RWPE1 (cell line): ENCODE measurements at regions not wholly inside any gene's neighbourhood (a gene's known extent, or its start where the extent isn't known, plus 50 kb on each side); places are given as distances from the start of the nearest gene placed in this dataset.

Experiments
- CTCF ChIA-PET: fragments of 350-600 bp; sonication (Branson Sonifier 250); formaldehyde crosslinking; extraction: SDS; loops from one replicate; lab custom pipeline; 2021; lab: Yijun Ruan, JAX
- POLR2A ChIA-PET: fragments of 400-600 bp; formaldehyde crosslinking; extraction: SDS; loops from one replicate; lab custom pipeline; 2020; ENCODE audit warnings: antibody characterized with exemption; ENCODE audit not compliant: low non-redundant PET; lab: Yijun Ruan, JAX
- DNase-seq: peaks from one replicate; pipeline ENCODE4 v3.0.0; 2012; ENCODE audit warnings: low spot score
- H3K27ac ChIP-seq: fragments of 450-650 bp; 2 replicates; pipeline ENCODE4 v1.5.1; 2017
- CTCF ChIP-seq: fragments of 450-650 bp; conservative IDR thresholded peaks from 2 replicates; pipeline ENCODE4 v1.5.1; 2017; ENCODE audit warnings: low read depth, mild to moderate bottlenecking

DNA sequence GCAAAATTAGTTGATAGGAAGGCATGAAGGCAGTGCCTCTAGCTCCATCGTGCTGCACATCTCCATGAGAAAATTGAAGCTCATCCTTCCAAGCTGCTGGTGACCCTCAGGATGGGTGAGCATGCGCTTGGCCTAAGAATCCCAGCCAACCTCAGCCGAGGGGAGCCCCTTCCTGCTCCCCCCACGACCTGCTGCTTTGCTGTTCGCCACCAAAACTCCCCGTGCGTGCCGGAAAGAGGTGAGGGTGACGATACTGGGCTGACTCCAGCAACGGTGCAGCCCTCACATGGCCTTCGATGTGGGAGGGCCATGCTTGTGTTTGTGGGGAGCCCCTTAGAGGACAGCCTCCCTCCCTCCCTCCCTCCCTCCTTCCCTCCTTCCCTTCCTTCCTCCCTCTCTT, 660.9 kb downstream of the BRD1 start:
- ChIA-PET CTCF (no interaction called here), POLR2A (no interaction called here)
- no peak overlapping the region for H3K27ac ChIP-seq
- no peak for DNase-seq
- no peak for TF ChIP-seq CTCF

DNA sequence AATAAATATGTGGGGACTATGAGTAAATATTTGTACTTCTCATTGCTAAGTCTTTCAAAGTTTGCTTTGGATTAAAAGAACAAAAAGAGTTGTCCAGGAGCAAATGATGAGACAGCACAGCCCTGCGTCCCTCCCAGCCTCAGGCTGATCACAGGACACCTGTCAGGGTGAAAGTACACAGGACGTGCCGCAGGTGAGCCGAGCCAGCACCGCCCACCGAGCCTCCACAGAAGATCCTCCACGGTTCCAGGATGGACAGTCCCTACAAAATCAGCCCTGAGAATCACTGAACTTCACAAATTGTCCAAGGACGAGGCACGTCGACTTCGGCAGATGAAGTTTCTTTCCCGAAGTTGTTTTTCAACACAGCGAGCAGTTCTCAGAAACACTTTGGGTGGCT, 661.5 kb downstream of the BRD1 start:
- ChIA-PET POLR2A (no interaction called here), CTCF (no interaction called here)
- H3K27ac ChIP-seq: no peak overlapping the region
- no peak for TF ChIP-seq CTCF
- DNase-seq: no peak

DNA sequence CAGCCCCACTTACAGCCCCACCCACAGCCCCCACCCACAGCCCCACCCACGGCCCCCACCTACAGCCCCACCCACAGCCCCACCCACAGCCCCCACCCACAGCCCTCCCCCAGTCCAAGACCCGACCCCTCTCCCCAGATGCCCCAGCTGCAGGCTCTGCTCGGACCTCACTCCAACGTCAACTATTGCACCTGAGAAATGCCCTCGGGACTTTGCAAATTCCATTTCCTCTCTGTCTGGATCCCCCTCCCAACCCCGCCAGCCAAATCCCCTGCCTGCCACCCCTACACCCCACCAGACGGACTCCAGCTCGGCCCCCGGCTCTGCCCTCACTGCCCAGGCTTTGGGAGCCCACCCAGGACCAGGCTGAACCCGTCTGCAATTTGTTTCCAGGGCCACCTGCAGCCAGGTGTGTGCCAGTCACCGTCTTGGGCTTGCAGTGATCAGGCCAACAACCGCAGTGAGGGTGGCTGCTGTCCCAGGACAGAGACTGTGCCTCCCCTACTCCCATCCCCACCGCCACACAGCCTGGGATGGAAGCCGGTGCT, 662.8 kb downstream of the BRD1 start:
- TF ChIP-seq CTCF: no peak
- DNase-seq: no peak
- CTCF ChIA-PET: no interaction called here

DNA sequence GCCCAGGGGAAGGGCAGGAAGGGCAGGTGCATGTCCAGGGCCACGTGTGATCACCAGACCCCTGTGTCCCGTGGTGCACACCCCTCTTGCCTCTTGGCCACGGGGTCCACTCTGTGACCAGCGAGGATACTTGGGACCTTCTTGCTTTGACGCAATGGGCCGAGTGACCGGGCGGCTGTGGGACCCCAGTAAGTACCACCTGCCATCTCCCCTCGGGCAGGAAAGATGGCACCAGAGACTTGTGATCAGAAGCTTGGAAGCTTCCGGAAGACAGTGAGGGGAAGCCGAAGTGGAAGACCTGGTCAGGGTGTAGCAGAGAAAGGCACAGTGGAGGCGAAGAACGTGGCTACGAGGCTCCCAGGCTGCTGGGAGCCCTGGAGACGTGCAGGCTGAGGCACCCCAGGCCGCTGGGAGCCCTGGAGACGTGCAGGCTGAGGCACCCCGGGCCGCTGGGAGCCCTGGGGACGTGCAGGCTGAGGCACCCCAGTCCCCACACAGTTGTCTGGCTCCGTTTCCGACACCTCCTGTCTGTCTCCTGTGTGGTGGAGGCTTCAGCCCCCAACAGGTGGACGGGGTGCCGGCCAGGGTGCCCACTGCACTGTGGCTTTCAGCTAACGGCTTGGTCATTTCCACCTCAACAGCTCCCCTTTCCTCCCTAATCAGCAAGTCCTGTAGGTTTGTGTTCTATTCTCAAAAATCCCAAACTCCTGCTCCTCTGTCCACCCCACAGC, 663.5 kb downstream of the BRD1 start:
- ChIA-PET POLR2A (no interaction called here), CTCF (no interaction called here)
- TF ChIP-seq CTCF: no peak
- DNase-seq: no peak
- no peak overlapping the region for H3K27ac ChIP-seq

More for the DNA sequence above, 662.8 kb downstream of the BRD1 start:
- H3K27ac ChIP-seq: no peak overlapping the region
- POLR2A ChIA-PET: no interaction called here

- ChIA-PET CTCF (no interaction called here), POLR2A (no interaction called here)
- DNase-seq: no peak
- H3K27ac ChIP-seq: no peak overlapping the region
- no peak for TF ChIP-seq CTCF
These were observed 664.3 kb downstream of the BRD1 start for GRCh38 chr22:49163258-49163959.

DNA sequence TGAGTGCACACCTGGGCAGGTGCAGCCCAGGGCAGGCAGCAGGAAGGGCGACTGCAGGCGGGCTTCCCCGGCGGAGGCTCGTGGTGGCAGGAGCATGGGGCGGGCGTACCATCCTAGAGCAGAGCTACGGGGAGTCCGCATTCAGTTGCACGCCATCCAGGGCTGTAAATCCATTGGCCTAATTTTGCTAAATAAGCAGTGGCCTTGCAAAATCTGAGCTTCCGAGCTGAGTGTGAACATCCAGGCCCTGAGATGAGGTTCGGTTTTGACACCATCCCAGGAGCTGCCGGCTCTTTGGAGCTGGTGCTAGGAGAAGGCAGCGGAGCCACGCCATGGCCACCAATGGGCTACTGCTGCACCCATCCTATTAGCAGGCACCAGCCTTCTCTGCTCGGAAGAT, 664.8 kb downstream of the BRD1 start:
- DNase-seq: no peak
- ChIA-PET CTCF (no interaction called here), POLR2A (no interaction called here)
- no peak overlapping the region for H3K27ac ChIP-seq
- TF ChIP-seq CTCF: no peak
